Thoracic aorta (tissue), 2 donors: ENCODE measurements at regions not wholly inside any gene's neighbourhood (a gene's known extent, or its start where the extent isn't known, plus 50 kb on each side); places are given as distances from the start of the nearest gene placed in this dataset.

Experiments
- ATAC-seq: fragments of 150-250 bp; one replicate; pipeline ENCODE4 v1.8.0; 2017; ENCODE audit warnings: low read depth; ENCODE audit not compliant: insufficient number of reproducible peaks, low FRiP score
- DNase-seq: peaks from one replicate; pipeline ENCODE4 v3.0.0-alpha.2; 2020; ENCODE audit warnings: low spot score
- H3K27ac ChIP-seq, 2 donors: fragments of 200-600 bp; sonication (generic); 1 replicate in 1 of 2; 2 replicates in 1 of 2; pipeline ENCODE4 v1.5.1; 2016; ENCODE audit warnings: mild to moderate bottlenecking in 2 of 2, moderate library complexity in 2 of 2
- H3K27me3 ChIP-seq: fragments of 200-600 bp; sonication (generic); replicated peaks from 2 replicates; pipeline ENCODE4 v1.6.0; 2016; ENCODE audit warnings: mild to moderate bottlenecking; ENCODE audit not compliant: insufficient read depth
- H3K36me3 ChIP-seq: fragments of 200-600 bp; sonication (generic); one replicate; pipeline ENCODE4 v1.5.1; 2016
- H3K4me1 ChIP-seq, 2 donors: fragments of 200-600 bp; sonication (generic); 1 replicate in 1 of 2; 2 replicates in 1 of 2; pipeline versions ENCODE4 v1.5.1 to v1.6.0; 2016; ENCODE audit warnings: low read depth in 2 of 2, mild to moderate bottlenecking in 1 of 2; ENCODE audit not compliant: control insufficient read depth in 1 of 2
- H3K4me3 ChIP-seq: fragments of 200-600 bp; sonication (generic); 2 replicates; pipeline ENCODE4 v1.5.1; 2016; ENCODE audit warnings: mild to moderate bottlenecking
- H3K9me3 ChIP-seq: fragments of 200-600 bp; sonication (generic); 2 replicates; pipeline ENCODE4 v1.5.1; 2016
- CTCF ChIP-seq: fragments of 200-600 bp; sonication (generic); IDR thresholded peaks from one replicate; pipeline ENCODE4 v1.5.1; 2019; ENCODE audit warnings: antibody characterized with exemption

- no peaks in the 10 kb centered on the region for H3K9me3 ChIP-seq
- no peak overlapping the region for H3K4me3 ChIP-seq
- ATAC-seq: no peak
- no peak overlapping the region for H3K27ac ChIP-seq
- no peaks in the 10 kb centered on the region for H3K4me1 ChIP-seq
- no peak for TF ChIP-seq CTCF
- H3K36me3 ChIP-seq: no peaks in the 10 kb centered on the region
- no peak for DNase-seq
- no peaks in the 10 kb centered on the region for H3K27me3 ChIP-seq
These were observed 144.5 kb upstream of the GDNF start for GRCh38 chr5:37984300-37984699.

GRCh38 chr5:37983463-37983862 is 143.6 kb upstream of the GDNF start:
- ATAC-seq (no peak), DNase-seq (no peak)
- H3K4me1 ChIP-seq: no peaks in the 10 kb centered on the region
- H3K27me3 ChIP-seq: no peaks in the 10 kb centered on the region
- TF ChIP-seq CTCF: no peak
- no peaks in the 10 kb centered on the region for H3K36me3 ChIP-seq
- H3K4me3 ChIP-seq: no peak overlapping the region
- no peak overlapping the region for H3K27ac ChIP-seq
- H3K9me3 ChIP-seq: no peaks in the 10 kb centered on the region

GRCh38 chr5:37979559-37979958 is 139.7 kb upstream of the GDNF start:
- Histone ChIP-seq H3K4me3 (no peak overlapping the region), H3K27me3 (no peaks in the 10 kb centered on the region), H3K27ac (no peak overlapping the region), H3K4me1 (no peaks in the 10 kb centered on the region), H3K9me3 (no peaks in the 10 kb centered on the region), H3K36me3 (no peaks in the 10 kb centered on the region)
- ATAC-seq (no peak), DNase-seq (no peak)
- TF ChIP-seq CTCF: no peak

- TF ChIP-seq CTCF: no peak
- Histone ChIP-seq H3K36me3 (no peaks in the 10 kb centered on the region), H3K27me3 (no peaks in the 10 kb centered on the region), H3K4me1 (no peaks in the 10 kb centered on the region), H3K9me3 (no peaks in the 10 kb centered on the region), H3K4me3 (no peak overlapping the region), H3K27ac (no peak overlapping the region)
- no peak for ATAC-seq
- DNase-seq: no peak
These were observed 135.7 kb upstream of the GDNF start for GRCh38 chr5:37975531-37975930.

- DNase-seq (no peak), ATAC-seq (no peak)
- TF ChIP-seq CTCF: no peak
- Histone ChIP-seq H3K27me3 (no peaks in the 10 kb centered on the region), H3K9me3 (no peaks in the 10 kb centered on the region), H3K36me3 (no peaks in the 10 kb centered on the region), H3K4me3 (no peak overlapping the region), H3K4me1 (peaks cover 0 to 7% of the 10 kb centered on the region in 2 donors), H3K27ac (no peak overlapping the region)
These were observed 131.7 kb upstream of the GDNF start for GRCh38 chr5:37971483-37972024.
